Stimulated activated CD8-positive, alpha-beta memory T cell treated with anti-CD3 and anti-CD28 coated beads, Interleukin-15, amount 100 ng/mL, for 48 hours (primary cell): ENCODE measurements at regions not wholly inside any gene's neighbourhood (a gene's known extent, or its start where the extent isn't known, plus 50 kb on each side); places are given as distances from the start of the nearest gene placed in this dataset.
"Not testable (repeated sequence)": the region's sequence is repeated elsewhere in the genome, so short reads cannot be mapped to it uniquely, and the experiment has no call there.

ENCODE experiments used
- DNase-seq, 2 donors: peaks; one replicate each; pipeline ENCODE4 v3.0.0-alpha.2; 2020; ENCODE audit warnings: low read depth in 2 of 2

DNA sequence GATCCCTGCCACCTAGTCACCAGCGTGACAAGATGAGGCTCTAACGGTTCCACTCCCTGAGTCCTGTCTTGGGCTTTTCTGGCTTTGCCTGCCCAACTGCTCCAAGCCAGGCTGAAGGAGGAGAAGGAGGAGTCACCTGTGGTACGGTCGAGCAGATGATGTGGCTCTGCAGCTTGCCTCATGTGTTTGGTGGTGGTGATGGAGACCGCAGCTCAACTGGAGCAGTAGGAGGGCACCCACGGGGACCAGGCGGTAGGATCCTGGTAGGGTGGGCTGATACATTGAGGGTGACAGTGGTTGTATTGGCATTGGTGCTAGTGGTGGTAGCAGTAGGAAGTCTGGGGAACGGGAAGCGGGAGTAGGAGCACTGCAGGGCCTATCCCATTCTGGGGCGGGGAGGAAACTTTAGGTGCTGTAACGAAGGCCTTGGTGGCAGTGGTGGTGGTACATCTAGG lies 202.8 kb upstream of the WSB1 start:
- DNase-seq: no peak

- DNase-seq: not testable (repeated sequence)
These were observed 199.7 kb upstream of the WSB1 start for GRCh38 chr17:27094179-27094578.

DNA sequence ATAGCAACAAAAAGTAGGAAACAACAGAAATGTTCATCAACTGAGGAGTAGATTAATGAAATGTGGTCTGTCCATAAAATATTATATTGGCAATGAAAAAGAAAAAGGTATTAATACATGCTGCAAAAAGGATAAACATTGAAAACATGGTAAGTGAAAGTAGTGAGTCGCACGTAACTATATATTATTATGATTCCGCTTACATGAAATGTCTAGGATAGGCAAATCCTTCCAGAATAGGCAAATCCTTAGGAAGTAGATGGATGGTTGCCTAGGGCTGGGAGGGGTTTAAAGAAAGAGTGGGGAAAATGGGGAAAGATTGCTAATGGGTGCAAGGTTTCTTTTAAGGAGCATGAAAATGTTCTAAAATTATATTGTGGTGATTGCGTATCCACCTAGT lies 198.1 kb upstream of the WSB1 start:
- DNase-seq: not testable (repeated sequence)

- DNase-seq: not testable (repeated sequence)
These were observed 194.6 kb upstream of the WSB1 start for GRCh38 chr17:27099266-27099665.

DNA sequence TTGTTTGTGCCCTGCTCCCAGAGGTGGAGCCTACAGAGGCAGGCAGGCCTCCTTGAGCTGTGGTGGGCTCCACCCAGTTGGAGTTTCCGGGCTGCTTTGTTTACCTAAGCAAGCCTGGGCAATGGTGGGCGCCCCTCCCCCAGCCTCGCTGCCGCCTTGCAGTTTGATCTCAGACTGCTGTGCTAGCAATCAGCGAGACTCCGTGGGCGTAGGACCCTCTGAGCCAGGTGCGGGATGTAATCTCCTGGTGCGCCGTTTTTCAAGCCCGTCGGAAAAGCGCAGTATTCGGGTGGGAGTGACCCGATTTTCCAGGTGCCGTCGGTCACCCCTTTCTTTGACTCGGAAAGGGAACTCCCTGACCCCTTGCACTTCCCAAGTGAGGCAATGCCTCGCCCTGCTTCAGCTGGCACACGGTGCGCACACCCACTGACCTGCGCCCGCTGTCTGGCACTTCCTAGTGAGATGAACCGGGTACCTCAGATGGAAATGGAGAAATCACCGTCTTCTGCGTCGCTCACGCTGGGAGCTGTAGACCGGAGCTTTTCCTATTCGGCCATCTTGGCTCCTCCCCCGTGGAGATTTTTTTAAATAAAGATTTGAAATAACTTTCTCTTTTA lies 189.2 kb upstream of the WSB1 start:
- not testable (repeated sequence) for DNase-seq

DNA sequence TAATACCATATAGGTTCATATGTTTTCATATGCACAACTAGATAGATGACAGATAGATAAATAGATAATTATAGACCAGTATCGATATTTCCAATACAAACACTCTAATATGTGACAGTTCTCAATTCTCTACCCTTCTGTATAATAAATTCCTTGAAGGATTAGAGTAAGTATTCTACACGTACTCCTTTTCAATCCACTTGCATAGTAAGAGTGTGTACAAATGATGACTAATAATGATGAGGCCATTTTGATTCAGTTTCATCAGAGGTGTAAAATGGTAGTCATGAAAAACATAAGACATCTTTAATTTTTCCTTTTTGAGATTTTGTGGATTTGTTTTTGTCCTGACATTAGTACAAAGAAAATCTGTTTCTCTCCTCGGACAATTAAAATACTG lies 188.3 kb upstream of the WSB1 start:
- no peak for DNase-seq

DNA sequence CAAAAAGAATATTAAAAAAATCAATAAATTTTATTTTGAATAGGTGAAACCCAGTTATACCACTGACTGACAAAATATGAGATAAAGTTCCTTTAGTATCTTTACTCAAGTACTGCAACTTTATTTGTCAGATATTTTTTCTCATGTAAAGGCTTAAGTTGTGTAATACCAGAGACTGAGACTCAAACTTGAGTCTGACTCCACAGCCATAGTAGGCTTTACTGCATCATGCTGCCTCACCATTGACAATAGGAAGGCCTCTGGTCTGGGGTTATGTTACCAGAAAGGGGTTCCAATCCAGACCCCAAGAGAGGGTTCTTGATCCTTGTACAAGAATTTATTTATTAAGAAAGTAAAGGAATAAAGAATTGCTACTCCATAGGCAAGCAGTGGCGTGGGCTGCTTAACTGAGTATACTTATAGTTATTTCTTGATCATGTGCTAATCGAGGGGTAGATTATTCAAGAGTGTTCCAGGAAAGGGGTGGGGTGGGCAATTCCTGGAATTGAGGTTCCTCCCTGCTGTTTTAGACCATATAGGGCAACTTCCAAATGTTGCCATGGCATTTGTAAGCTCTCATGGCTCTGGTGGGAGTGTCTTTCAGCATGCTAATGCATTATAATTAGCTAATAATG lies 187.4 kb upstream of the WSB1 start:
- no peak for DNase-seq

GRCh38 chr17:27106982-27107360 lies 186.9 kb upstream of the WSB1 start:
- no peak for DNase-seq

- DNase-seq: not testable (repeated sequence)
These were observed 186.3 kb upstream of the WSB1 start for GRCh38 chr17:27107386-27108328.

DNA sequence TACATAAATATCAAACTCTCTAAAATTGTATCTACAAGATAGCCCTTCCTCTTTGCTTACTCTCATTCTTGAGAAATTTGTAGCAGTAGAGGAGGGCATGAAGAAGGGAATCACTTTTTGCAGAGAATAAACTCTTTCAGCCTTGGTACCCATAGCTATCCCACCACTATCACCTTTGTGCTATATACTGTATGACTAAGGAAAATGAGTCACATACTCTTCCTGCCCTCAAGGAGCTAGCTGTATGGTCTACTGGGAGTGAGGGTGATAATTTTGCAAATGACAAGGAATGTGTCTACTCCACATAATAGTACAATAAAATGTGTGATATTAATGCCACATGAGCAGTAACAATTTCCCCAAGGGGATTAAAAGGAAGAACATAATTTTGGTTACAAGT lies 184.6 kb upstream of the WSB1 start:
- DNase-seq: no peak

DNA sequence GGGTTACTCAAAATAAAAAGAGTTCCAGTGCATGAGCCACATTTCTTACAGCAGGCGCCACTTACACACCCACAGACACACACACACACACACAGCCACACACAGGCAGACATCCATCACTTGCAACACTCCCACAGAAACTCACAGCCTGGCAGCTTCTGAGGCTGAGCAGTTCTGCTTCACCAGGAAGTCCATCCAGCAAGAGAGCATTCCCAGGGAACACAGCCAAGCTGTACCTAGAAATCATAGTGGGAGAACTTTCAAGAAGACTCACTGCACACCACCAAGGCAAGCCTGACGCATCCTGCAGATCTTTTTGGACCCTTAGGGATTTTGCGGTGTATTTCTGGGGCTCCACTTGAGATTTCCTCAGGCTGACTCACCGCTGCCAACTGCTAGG lies 140.9 kb upstream of the WSB1 start:
- DNase-seq: no peak

DNA sequence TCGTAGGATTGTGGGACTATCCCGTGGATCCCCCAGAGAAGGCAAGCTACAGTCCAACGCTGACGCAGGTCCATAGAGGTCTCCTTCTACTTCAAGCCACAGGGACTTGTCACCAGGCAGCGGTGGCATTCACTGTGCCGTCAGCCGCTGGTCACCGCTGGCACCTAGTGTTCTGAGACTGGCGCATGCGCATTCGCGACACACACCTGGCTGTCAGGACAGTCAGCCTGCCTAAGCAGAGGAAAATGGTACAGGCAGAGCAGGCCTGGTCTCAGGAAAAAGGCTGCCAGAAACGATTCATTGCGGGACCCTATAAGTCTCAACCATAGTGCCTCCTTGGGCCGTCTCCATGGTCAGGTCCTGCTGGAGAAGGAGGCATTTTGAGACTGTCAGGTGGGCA lies 138.0 kb upstream of the WSB1 start:
- DNase-seq: no peak

- DNase-seq: no peak
These were observed 136.6 kb upstream of the WSB1 start for GRCh38 chr17:27157297-27157696.

- DNase-seq: no peak
These were observed 136.0 kb upstream of the WSB1 start for GRCh38 chr17:27157898-27158297.

DNA sequence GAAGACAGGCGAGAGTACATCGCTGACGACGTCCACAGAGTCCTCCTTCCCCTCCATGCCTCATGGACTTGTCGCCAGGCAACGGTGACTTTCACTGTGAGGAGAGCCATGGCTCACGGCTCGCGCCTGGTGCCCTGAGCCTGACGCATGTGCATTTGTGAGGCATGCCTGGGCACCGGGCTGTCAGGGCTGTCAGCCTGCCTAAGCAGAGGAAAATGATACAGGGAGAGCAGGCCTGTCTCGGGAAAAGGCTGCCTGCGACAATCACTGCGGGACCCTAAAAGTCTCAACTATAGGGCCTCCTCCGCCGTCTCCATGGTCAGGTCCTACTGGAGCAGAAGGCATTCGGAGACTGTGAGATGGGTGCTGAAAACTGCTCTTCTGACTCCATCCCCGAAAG lies 135.5 kb upstream of the WSB1 start:
- DNase-seq: no peak

GRCh38 chr17:27180322-27180721 lies 113.6 kb upstream of the WSB1 start:
- DNase-seq: no peak

- not testable (repeated sequence) for DNase-seq
These were observed 112.5 kb upstream of the WSB1 start for GRCh38 chr17:27181379-27181925.

DNA sequence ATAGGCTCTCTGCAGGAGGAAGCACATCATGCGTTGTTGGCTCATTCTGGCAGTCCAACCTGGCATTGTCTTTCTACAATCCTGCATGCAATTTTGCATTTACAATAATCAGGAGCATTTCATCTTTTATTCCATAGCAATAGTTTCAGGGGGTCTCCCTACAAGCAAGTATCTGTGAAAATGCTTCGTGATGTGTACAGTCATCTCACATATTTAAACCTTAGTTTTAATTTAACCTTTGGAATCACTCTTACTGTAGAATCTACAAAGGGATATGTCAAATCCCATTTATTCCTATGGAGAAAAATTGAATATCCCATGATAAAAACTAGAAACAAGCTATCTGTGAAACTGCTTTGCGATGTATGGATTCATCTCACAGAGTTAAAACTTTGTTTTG lies 112.0 kb upstream of the WSB1 start:
- DNase-seq: no peak

DNA sequence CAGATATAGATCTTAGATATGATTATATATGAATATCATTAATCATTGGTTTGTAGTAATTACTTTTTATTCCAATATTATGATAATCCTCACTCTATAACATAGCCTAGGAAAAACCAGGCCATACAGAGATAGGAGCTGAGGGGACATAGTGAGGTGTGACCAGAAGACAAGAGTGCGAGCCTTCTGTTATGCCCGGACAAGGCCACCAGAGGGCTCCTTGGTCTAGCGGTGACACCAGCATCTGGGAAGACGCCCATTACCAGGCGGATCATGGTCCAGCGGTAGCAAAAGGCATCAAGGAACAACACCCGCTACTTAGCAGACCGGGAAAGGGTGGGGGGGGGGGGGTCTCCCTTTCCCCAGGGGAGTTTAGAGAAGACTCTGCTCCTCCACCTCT lies 96.4 kb upstream of the WSB1 start:
- not testable (repeated sequence) for DNase-seq

GRCh38 chr17:27199948-27200347 lies 94.0 kb upstream of the WSB1 start:
- no peak for DNase-seq

DNA sequence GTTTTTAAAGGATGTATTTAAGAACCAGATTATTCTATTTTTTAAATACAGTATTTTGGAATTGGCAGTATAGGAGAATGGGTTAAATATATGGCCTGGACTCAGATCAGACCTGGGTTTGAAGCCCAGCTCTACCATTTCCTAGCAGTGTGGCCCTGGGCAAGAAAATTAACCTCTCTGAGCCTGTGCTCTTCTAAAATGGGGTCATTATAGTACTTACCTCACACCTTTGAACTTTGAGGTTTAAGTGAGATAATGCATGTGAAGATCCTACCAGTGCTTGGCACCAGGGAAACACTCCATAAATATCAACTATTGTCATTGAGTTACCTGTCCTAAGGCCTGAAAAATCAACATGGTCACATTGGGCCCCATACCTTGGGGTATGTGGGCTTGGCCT lies 93.4 kb upstream of the WSB1 start:
- DNase-seq: no peak

DNA sequence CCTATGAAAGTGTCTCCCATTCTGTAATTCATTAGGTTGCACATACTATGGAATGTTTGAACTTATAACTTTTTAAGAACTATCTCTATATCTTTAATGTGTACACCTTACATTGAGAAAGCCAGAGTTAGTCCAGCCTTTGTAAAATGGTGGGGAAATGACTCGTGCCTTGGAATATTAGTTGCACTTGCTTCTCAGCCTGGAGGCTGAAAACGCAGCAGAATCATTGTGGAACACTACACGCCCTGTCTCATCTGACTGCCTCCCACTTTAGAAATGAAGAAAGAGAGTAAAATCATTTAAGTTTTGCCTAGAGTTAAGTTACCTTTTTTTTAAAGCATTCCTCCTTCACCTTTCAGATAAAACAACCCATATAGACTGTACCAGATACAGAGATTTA lies 90.7 kb upstream of the WSB1 start:
- no peak for DNase-seq
